K562 (cell line): ENCODE measurements at regions not wholly inside any gene's neighbourhood (a gene's known extent, or its start where the extent isn't known, plus 50 kb on each side); places are given as distances from the start of the nearest gene placed in this dataset.

Experiments
- ATAC-seq: fragments of 200-7000 bp; cut with Tn5 transposase; 3 replicates; pipeline ENCODE4 v1.9.1; 2020; ENCODE audit warnings: moderate library complexity
- BruUV-seq: library from RNA; stranded (reverse); fragments of 400-500 nt; replicated peaks from 2 replicates; lab custom pipeline; 2021; lab: Mats Ljungman, UMichigan
- CTCF ChIA-PET: fragments of 300-600 bp; formaldehyde crosslinking; extraction: SDS; loops from one replicate; lab custom pipeline; 2021; ENCODE audit warnings: low intra/inter-chr PET ratio; lab: Yijun Ruan, JAX
- POLR2A ChIA-PET: fragments of 300-600, 350-650 bp; sonication (Branson Sonifier 250); formaldehyde crosslinking; extraction: SDS; loops from one replicate; lab custom pipeline; 2021; ENCODE audit warnings: antibody characterized with exemption, inconsistent platforms; lab: Yijun Ruan, JAX
- DNase-seq, 4 experiments: peaks; one replicate each; pipeline versions ENCODE4 v3.0.0 to v3.0.0-alpha.2; 2011 to 2018; ENCODE audit warnings: low spot score in 3 of 4, mixed read lengths in 3 of 4; ENCODE audit errors: extremely low read depth in 1 of 4
- FAIRE-seq: peaks from 2 replicates; lab custom pipeline; 2011; peaks lifted over from hg19 to GRCh38; lab: Jason Lieb, UNC
- H2AFZ ChIP-seq: 2 replicates; pipeline ENCODE4 v1.6.0; 2011; ENCODE audit warnings: low read depth, low read length, control low read depth, inconsistent platforms
- H3K27ac ChIP-seq: fragments of 200-600 bp; 3 replicates; pipeline ENCODE4 v1.8.0; 2011; ENCODE audit warnings: low read depth, mild to moderate bottlenecking, control low read depth, inconsistent platforms, low read length, moderate library complexity, mixed read lengths; ENCODE audit errors: extremely low read depth
- H3K27me3 ChIP-seq, 2 experiments: fragments of 300-600 bp in 1 of 2; 2 replicates in 1 of 2; 3 replicates in 1 of 2; pipeline versions ENCODE4 v1.6.0 to v1.8.0; 2011; ENCODE audit warnings: inconsistent platforms in 2 of 2, low read length in 2 of 2, mild to moderate bottlenecking in 1 of 2, mixed read lengths in 1 of 2, moderate library complexity in 1 of 2; ENCODE audit not compliant: control insufficient read depth in 2 of 2, insufficient read depth in 2 of 2
- H3K36me3 ChIP-seq: fragments of 300-600 bp; 3 replicates; pipeline ENCODE4 v1.8.0; 2011; ENCODE audit warnings: mild to moderate bottlenecking, low read length, inconsistent platforms; ENCODE audit not compliant: control insufficient read depth, insufficient read depth
- H3K4me1 ChIP-seq, 2 experiments: fragments of 200-600 bp in 1 of 2; replicated peaks in 1 of 2; 2 replicates in 1 of 2; 3 replicates in 1 of 2; pipeline versions ENCODE4 v1.5.1 to v1.8.0; 2011; ENCODE audit warnings: inconsistent platforms in 2 of 2, low read length in 2 of 2, mild to moderate bottlenecking in 1 of 2, mixed read lengths in 1 of 2, moderate library complexity in 1 of 2; ENCODE audit not compliant: control insufficient read depth in 2 of 2, insufficient read depth in 2 of 2
- H3K4me2 ChIP-seq: 2 replicates; pipeline ENCODE4 v1.6.1; 2011; ENCODE audit warnings: low read length, control low read depth, inconsistent platforms, mixed read lengths; ENCODE audit not compliant: insufficient read depth
- H3K4me3 ChIP-seq: fragments of 200-600 bp; sonication (generic), shearing (Covaris generic); 2 replicates; pipeline ENCODE4 v1.5.1; 2016; ENCODE audit warnings: control low read depth, inconsistent platforms
- H3K79me2 ChIP-seq: fragments of 200-600 bp; 3 replicates; pipeline ENCODE4 v1.8.0; 2011; ENCODE audit warnings: low read length, inconsistent platforms; ENCODE audit not compliant: control insufficient read depth, insufficient read depth
- H3K9ac ChIP-seq, 2 experiments: 2 replicates each; pipeline versions ENCODE4 v1.6.0 to v1.6.1; 2011; ENCODE audit warnings: low read depth in 2 of 2, low read length in 2 of 2, control low read depth in 1 of 2, inconsistent platforms in 1 of 2, mild to moderate bottlenecking in 1 of 2, mixed read lengths in 1 of 2; ENCODE audit not compliant: insufficient read depth in 1 of 2
- H3K9me1 ChIP-seq: one replicate; pipeline ENCODE4 v1.6.0; 2011; ENCODE audit warnings: inconsistent platforms, mild to moderate bottlenecking, low read length, moderate library complexity; ENCODE audit not compliant: control insufficient read depth, insufficient read depth
- H3K9me3 ChIP-seq: replicated peaks from 2 replicates; pipeline ENCODE4 v1.5.1; 2011; ENCODE audit warnings: low read depth, low read length, inconsistent platforms; ENCODE audit not compliant: control insufficient read depth, insufficient read depth
- H4K20me1 ChIP-seq: replicated peaks from 2 replicates; pipeline ENCODE4 v1.6.1; 2011; ENCODE audit warnings: low read length, inconsistent platforms, mixed read lengths; ENCODE audit not compliant: control insufficient read depth, insufficient read depth
- ATF7 ChIP-seq: fragments of 450-650 bp; IDR thresholded peaks from 2 replicates; pipeline ENCODE4 v1.7.1; 2014; ENCODE audit warnings: mild to moderate bottlenecking, moderate library complexity
- CBFA2T2 ChIP-seq: fragments of 450-650 bp; conservative IDR thresholded peaks from 2 replicates; pipeline ENCODE4 v1.6.1; 2017; ENCODE audit warnings: mild to moderate bottlenecking
- CTCF ChIP-seq, 3 experiments: IDR thresholded peaks in 2 of 3; conservative IDR thresholded peaks in 1 of 3; 2 replicates each; pipeline ENCODE4 v1.5.1; 2011 to 2012; ENCODE audit warnings: low read length in 3 of 3, mild to moderate bottlenecking in 3 of 3, control low read depth in 2 of 3, improper control_type of control experiment in 1 of 3, inconsistent platforms in 1 of 3, low read depth in 1 of 3, mixed read lengths in 1 of 3, moderate library complexity in 1 of 3; ENCODE audit not compliant: insufficient read depth in 2 of 3
- GATAD2B ChIP-seq: fragments of 450-650 bp; IDR thresholded peaks from 2 replicates; pipeline ENCODE4 v1.6.1; 2017; ENCODE audit warnings: mild to moderate bottlenecking, borderline replicate concordance
- NCOA2 ChIP-seq, 2 experiments: fragments of 450-650 bp; IDR thresholded peaks; 2 replicates each; pipeline ENCODE4 v1.6.1; 2018; ENCODE audit warnings: mild to moderate bottlenecking in 2 of 2, moderate library complexity in 1 of 2; ENCODE audit not compliant: partially characterized antibody in 2 of 2
- PREB ChIP-seq: sonication (generic); formaldehyde crosslinking; IDR thresholded peaks from 2 replicates; pipeline ENCODE4 v1.8.1; 2023; ENCODE audit warnings: mild to moderate bottlenecking, missing genetic modification reagents
- RBM34 ChIP-seq: fragments of 200-400 bp; formaldehyde crosslinking; IDR thresholded peaks from 2 replicates; pipeline ENCODE4 v1.6.1; 2018; ENCODE audit warnings: low read length, borderline replicate concordance; ENCODE audit not compliant: insufficient read depth
- RBM39 ChIP-seq: fragments of 200-400 bp; formaldehyde crosslinking; optimal IDR thresholded peaks from 2 replicates; pipeline ENCODE3; 2018; ENCODE audit warnings: low read depth, low read length
- SUPT5H ChIP-seq: fragments of 450-650 bp; IDR thresholded peaks from 2 replicates; pipeline ENCODE4 v1.6.1; 2016
- TAL1 ChIP-seq: fragments of 450-650 bp; IDR thresholded peaks from 2 replicates; pipeline ENCODE4 v1.6.1; 2016; ENCODE audit warnings: mild to moderate bottlenecking
- ZBTB33 ChIP-seq: sonication (generic); formaldehyde crosslinking; IDR thresholded peaks from 2 replicates; pipeline ENCODE4 v1.8.1; 2023; ENCODE audit warnings: mild to moderate bottlenecking, missing genetic modification reagents
- ZBTB5 ChIP-seq: fragments of 450-650 bp; IDR thresholded peaks from 2 replicates; pipeline ENCODE4 v1.6.1; 2017; ENCODE audit warnings: antibody characterized with exemption
- WGBS: fragments of 100-300 bp; shearing (Covaris generic); methylation state at CpG from one replicate; pipeline ENCODE4 v1.1.6; 2016; ENCODE audit warnings: low coverage, mixed read lengths; ENCODE audit not compliant: insufficient coverage; ENCODE audit errors: missing lambda C conversion rate; 5-methylcytosine and 5-hydroxymethylcytosine counted together
- in situ Hi-C: fragments of 300-500 bp; cut with MboI; formaldehyde crosslinking; loops from 4 replicates; pipeline ENCODE4 v1.15.0; 2018; ENCODE audit warnings: inconsistent platforms, mixed read lengths
- intact Hi-C: fragments of 100-400 bp; cut with micrococcal nuclease; formaldehyde crosslinking; loops from 2 replicates; pipeline ENCODE4 v1.14.2; 2022

- no peaks in the 10 kb centered on the region for H3K79me2 ChIP-seq
- in situ Hi-C loops (no loop called here), intact Hi-C loops (no loop called here)
- WGBS = 0% methylated on average over 3 of the region's 3 CpGs
- H3K27ac ChIP-seq = no peak overlapping the region
- TF ChIP-seq NCOA2 (IDR thresholded peaks at IDR 0.05; ENCODE audit: partially characterized antibody in 2 of 2) (no peak), SUPT5H (no peak), RBM39 (no peak), TAL1 (no peak), RBM34 (no peak), CTCF (IDR thresholded peaks at IDR 0.05 in 2 of 3, conservative IDR thresholded peaks at IDR 0.05 in 1 of 3; ENCODE audit: insufficient read depth in 2 of 3, low read depth in 1 of 3, low read length in 3 of 3) (no peak), GATAD2B (no peak), ZBTB5 (no peak), ZBTB33 (CRISPR knock-in tag) (no peak), ATF7 (no peak), CBFA2T2 (no peak), PREB (CRISPR knock-in tag) (no peak)
- no peak overlapping the region for H2AFZ ChIP-seq
- no peaks in the 10 kb centered on the region for H3K36me3 ChIP-seq
- no peak overlapping the region for H3K4me3 ChIP-seq
- H4K20me1 ChIP-seq = no peaks in the 10 kb centered on the region
- H3K4me1 ChIP-seq = no peaks in the 10 kb centered on the region
- H3K9me3 ChIP-seq = no peaks in the 10 kb centered on the region
- H3K4me2 ChIP-seq = no peak overlapping the region
- no peak overlapping the region for H3K9ac ChIP-seq
- DNase-seq (no peak), ATAC-seq (no peak), FAIRE-seq (no peak)
- H3K27me3 ChIP-seq = no peaks in the 10 kb centered on the region
- BruUV-seq = no TSS peak
- ChIA-PET CTCF (no interaction called here), POLR2A (no interaction called here)
- no peaks in the 10 kb centered on the region for H3K9me1 ChIP-seq
Measured at GRCh38 chr12:74910831-74911230, 298.8 kb downstream of the KCNC2 start.
